Psoas muscle (tissue), 7 donors: ENCODE measurements at regions not wholly inside any gene's neighbourhood (a gene's known extent, or its start where the extent isn't known, plus 50 kb on each side); places are given as distances from the start of the nearest gene placed in this dataset.

Experiments
- ATAC-seq, 4 donors: fragments of 200-7000 bp; cut with Tn5 transposase; one replicate each; pipeline ENCODE4 v1.9.1; 2020; ENCODE audit warnings: moderate library complexity in 3 of 4, mild to moderate bottlenecking in 2 of 4
- DNase-seq, 2 donors: peaks; one replicate each; pipeline ENCODE4 v3.0.0-alpha.2; 2020
- H3K27ac ChIP-seq: fragments of 200-600 bp; one replicate; pipeline ENCODE4 v1.8.0; 2022
- H3K27me3 ChIP-seq, 3 donors: fragments of 200-600 bp in 1 of 3; one replicate each; pipeline versions ENCODE4 v1.6.1 to v1.8.0; 2013 to 2022; ENCODE audit warnings: low read length in 2 of 3, mild to moderate bottlenecking in 2 of 3, moderate library complexity in 1 of 3; ENCODE audit not compliant: insufficient read depth in 3 of 3
- H3K36me3 ChIP-seq, 2 donors: fragments of 200-600 bp in 1 of 2; one replicate each; pipeline versions ENCODE4 v1.6.1 to v1.8.0; 2013 to 2022; ENCODE audit warnings: low read depth in 1 of 2, mild to moderate bottlenecking in 1 of 2, moderate library complexity in 1 of 2; ENCODE audit not compliant: insufficient read depth in 1 of 2
- H3K4me1 ChIP-seq: fragments of 200-600 bp; one replicate; pipeline ENCODE4 v1.8.0; 2022
- H3K4me3 ChIP-seq: fragments of 200-600 bp; one replicate; pipeline ENCODE4 v1.8.0; 2022; ENCODE audit warnings: mild to moderate bottlenecking
- H3K9me3 ChIP-seq: fragments of 200-600 bp; one replicate; pipeline ENCODE4 v1.8.0; 2022
- CTCF ChIP-seq: fragments of 200-600 bp; IDR thresholded peaks from one replicate; pipeline ENCODE4 v1.8.0; 2022; ENCODE audit warnings: antibody characterized with exemption
- WGBS, 3 donors: extraction: QIAGEN DNeasy Blood & Tissue Kit; methylation state at CpG; one replicate each; pipeline versions ENCODE4 v1.1.6 to v1.1.7; 2013; 5-methylcytosine and 5-hydroxymethylcytosine counted together
- intact Hi-C, 2 donors: fragments of 100-400 bp; cut with DNase I; formaldehyde crosslinking; loops; one replicate each; pipeline versions ENCODE4 v1.11.0 to v1.14.2; 2022
- donor health status: healthy with polysubstance abuse.
- donor health status: DM: no; HTN: no; CAD: no; lungs with moderate emphysema.
- donor health status: Bipolar disorder and iron deficiency.
- donor health status: healthy.
- donor health status: DM: yes; HTN: yes; CAD: no.
- donor health status: DM: no; HTN: no; CAD: no.
- donor health status: DM: yes; HTN: yes; CAD: no.

DNA sequence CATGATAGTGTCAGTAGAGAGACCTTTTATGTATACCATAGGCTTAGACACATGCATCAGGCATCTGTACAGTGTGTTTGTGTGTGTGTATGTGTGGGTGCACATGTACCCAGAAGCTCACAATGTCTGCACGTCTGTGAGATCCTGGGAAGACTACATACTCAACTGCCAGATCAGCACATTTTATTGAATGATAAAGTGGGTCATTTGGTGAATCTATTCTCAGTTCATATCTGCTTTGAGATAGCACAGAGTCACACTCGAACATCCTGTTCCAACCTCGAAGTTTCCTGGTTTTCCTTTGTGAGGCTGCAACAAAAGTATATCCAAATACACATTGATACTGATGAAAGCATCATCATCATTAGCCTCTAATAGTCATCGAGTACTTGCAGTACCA is 63.6 kb downstream of the MAF start:
- ATAC-seq, result no peak
- DNase-seq, result no peak
- peak overlapping the region; percentile 46 for H3K27ac ChIP-seq
- peaks cover 48% of the 10 kb centered on the region for H3K4me1 ChIP-seq
- intact Hi-C loops, result loop anchor here in 1 of 2 donors (5.0 kb wide), 1 partner anchor 175 kb away; no protein-coding TSS in a partner anchor
- H3K9me3 ChIP-seq, result no peaks in the 10 kb centered on the region
- TF ChIP-seq CTCF, result no peak
- 42 to 70% (median 50%) methylated on average over 4 of the region's 4 CpGs for WGBS, 3 donors
- H3K36me3 ChIP-seq, result no peaks in the 10 kb centered on the region
- no peaks in the 10 kb centered on the region for H3K27me3 ChIP-seq
- H3K4me3 ChIP-seq, result no peak overlapping the region

- no peak for ATAC-seq
- intact Hi-C loops, result loop anchor here in 1 of 2 donors (5.0 kb wide), 1 partner anchor 173 kb away; no protein-coding TSS in a partner anchor
- 53 to 76% (median 54%) methylated on average over 5 of the region's 5 CpGs for WGBS, 3 donors
These were observed 65.4 kb downstream of the MAF start for GRCh38 chr16:79535130-79535529.

DNA sequence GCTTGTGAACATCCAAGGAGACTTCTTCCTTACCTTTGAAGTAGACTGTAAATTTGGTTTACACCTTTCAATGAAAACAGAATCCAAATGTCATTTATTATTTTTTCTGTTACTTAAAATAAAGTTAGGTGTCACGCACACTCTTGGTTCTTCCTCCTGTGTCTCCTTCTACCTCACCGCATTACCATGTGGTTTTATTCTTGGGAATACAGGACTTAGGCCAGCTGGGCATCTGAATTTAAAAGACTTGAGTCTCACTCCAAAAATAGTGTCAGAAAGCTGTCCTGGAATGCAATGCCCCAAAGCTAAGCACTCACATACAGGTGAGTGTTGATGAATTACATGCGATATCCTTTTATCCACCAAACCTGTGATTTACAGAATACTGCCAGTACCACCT is 66.4 kb downstream of the MAF start:
- no peak for TF ChIP-seq CTCF
- Histone ChIP-seq H3K27ac (peak overlapping the region; percentile 89), H3K9me3 (no peaks in the 10 kb centered on the region), H3K36me3 (no peaks in the 10 kb centered on the region), H3K4me1 (peaks cover 35% of the 10 kb centered on the region), H3K4me3 (peak overlapping the region; percentile 2), H3K27me3 (no peaks in the 10 kb centered on the region)
- 35 to 72% (median 38%) methylated on average over 3 of the region's 3 CpGs for WGBS, 3 donors
- intact Hi-C loops, result no loop called here
- DNase-seq, result no peak
- ATAC-seq, result peak in 3 of 4 donors; percentile 59 to 66 (median 61)

More at GRCh38 chr16:79535130-79535529, 65.4 kb downstream of the MAF start:
- H3K27ac ChIP-seq, result peak overlapping the region; percentile 89
- no peak for DNase-seq
- no peak overlapping the region for H3K4me3 ChIP-seq
- peaks cover 36% of the 10 kb centered on the region for H3K4me1 ChIP-seq
- no peaks in the 10 kb centered on the region for H3K36me3 ChIP-seq
- H3K9me3 ChIP-seq, result no peaks in the 10 kb centered on the region
- no peak for TF ChIP-seq CTCF
- no peaks in the 10 kb centered on the region for H3K27me3 ChIP-seq

DNA sequence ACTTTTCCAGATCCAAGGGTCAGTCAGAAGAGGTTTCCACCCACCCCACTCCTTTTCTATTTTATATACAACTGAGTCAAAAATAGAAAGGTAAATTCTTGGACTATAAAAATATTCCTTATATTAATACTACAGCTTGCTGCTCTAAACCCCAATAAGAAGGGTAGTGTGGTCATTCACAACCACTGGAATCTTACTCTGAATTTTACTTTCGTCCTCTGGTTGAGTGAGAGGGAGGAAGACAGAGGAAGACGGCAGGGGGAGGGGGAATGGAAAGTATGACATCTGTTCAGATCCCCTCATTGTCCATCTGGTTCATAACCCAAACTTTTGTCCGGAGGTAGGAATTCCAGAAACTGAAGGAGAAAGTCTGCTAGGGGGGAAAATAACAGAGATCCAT is 67.2 kb downstream of the MAF start:
- peak in 2 of 4 donors; percentile 5 to 14 for ATAC-seq
- H3K4me3 ChIP-seq, result no peak overlapping the region
- TF ChIP-seq CTCF, result no peak
- intact Hi-C loops, result loop anchor here in 1 of 2 donors (1.0 kb wide), 1 partner anchor 68 kb away; no protein-coding TSS in a partner anchor
- H3K27me3 ChIP-seq, result no peaks in the 10 kb centered on the region
- H3K4me1 ChIP-seq, result peaks cover 41% of the 10 kb centered on the region
- WGBS, 3 donors, result 30 to 57% (median 30%) methylated on average over 3 of the region's 3 CpGs
- H3K36me3 ChIP-seq, result no peaks in the 10 kb centered on the region
- H3K9me3 ChIP-seq, result no peaks in the 10 kb centered on the region
- H3K27ac ChIP-seq, result peak overlapping the region; percentile 89
- DNase-seq, result no peak

DNA sequence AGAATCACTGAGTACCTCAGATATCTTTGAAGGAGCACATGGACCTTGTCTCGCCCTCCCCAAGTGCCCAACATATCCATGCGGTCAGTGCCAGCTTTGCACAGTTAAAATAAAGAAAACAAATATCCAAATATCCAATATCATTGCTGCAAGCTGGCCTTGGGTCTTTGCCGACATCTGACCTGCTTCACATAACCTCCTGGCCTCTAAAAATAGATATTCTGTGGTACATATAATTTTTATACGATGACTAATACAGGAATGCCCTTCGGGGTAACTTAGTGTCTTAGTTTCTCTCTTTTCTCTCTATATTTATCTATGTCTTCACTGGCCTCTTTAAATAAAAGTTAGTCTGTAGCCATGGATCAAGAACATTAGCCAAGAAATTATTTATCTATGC is 67.8 kb downstream of the MAF start:
- H3K36me3 ChIP-seq, result no peaks in the 10 kb centered on the region
- peak overlapping the region; percentile 89 for H3K27ac ChIP-seq
- H3K4me1 ChIP-seq, result peaks cover 43% of the 10 kb centered on the region
- no peak for TF ChIP-seq CTCF
- no peak overlapping the region for H3K4me3 ChIP-seq
- H3K9me3 ChIP-seq, result no peaks in the 10 kb centered on the region
- H3K27me3 ChIP-seq, result no peaks in the 10 kb centered on the region
- ATAC-seq, result peak; percentile 76 to 92 (median 87)
- DNase-seq, result peak; percentile 31 to 77
- intact Hi-C loops, result loop anchor here in 1 of 2 donors (1.0 kb wide), 1 partner anchor 69 kb away; no protein-coding TSS in a partner anchor
- 28 to 37% (median 30%) methylated on average over 5 of the region's 5 CpGs for WGBS, 3 donors
